GM12872 (cell line): ENCODE measurements at regions not wholly inside any gene's neighbourhood (a gene's known extent, or its start where the extent isn't known, plus 50 kb on each side); places are given as distances from the start of the nearest gene placed in this dataset.

Source experiments
- CTCF ChIP-seq: IDR thresholded peaks from 3 replicates; pipeline ENCODE4 v1.5.1; 2011; ENCODE audit warnings: low read depth, mild to moderate bottlenecking, low read length, moderate library complexity; ENCODE audit not compliant: insufficient read depth

GRCh38 chr14:97315790-97316189 lies 518.6 kb downstream of the VRK1 start:
- no peak for TF ChIP-seq CTCF

GRCh38 chr14:97318380-97318779 lies 521.2 kb downstream of the VRK1 start:
- no peak for TF ChIP-seq CTCF

GRCh38 chr14:97319691-97320090 lies 522.5 kb downstream of the VRK1 start:
- no peak for TF ChIP-seq CTCF

GRCh38 chr14:97328743-97329142 lies 531.6 kb downstream of the VRK1 start:
- TF ChIP-seq CTCF, result no peak

GRCh38 chr14:97329701-97330100 lies 532.5 kb downstream of the VRK1 start:
- TF ChIP-seq CTCF, result no peak

- no peak for TF ChIP-seq CTCF
Measured at GRCh38 chr14:97331058-97331457, 533.9 kb downstream of the VRK1 start.

- no peak for TF ChIP-seq CTCF
Measured at GRCh38 chr14:97331526-97331925, 534.3 kb downstream of the VRK1 start.

GRCh38 chr14:97336179-97336578 lies 539.0 kb downstream of the VRK1 start:
- no peak for TF ChIP-seq CTCF
